H1 (cell line): ENCODE measurements at regions not wholly inside any gene's neighbourhood (a gene's known extent, or its start where the extent isn't known, plus 50 kb on each side); places are given as distances from the start of the nearest gene placed in this dataset.

Experiments
- CTCF ChIA-PET: fragments of 300-600 bp; sonication (Branson Sonifier 250); formaldehyde crosslinking; loops from one replicate; lab custom pipeline; 2021; ENCODE audit not compliant: partially characterized antibody; lab: Charles Lee
- POLR2A ChIA-PET: fragments of 300-600 bp; sonication (Branson Sonifier 250); formaldehyde crosslinking; loops from one replicate; lab custom pipeline; 2021; ENCODE audit warnings: inconsistent platforms; ENCODE audit not compliant: partially characterized antibody; lab: Charles Lee
- DNase-seq, 2 experiments: peaks; one replicate each; pipeline versions ENCODE4 v3.0.0 to v3.0.0-alpha.2; 2010 to 2022; ENCODE audit warnings: low spot score in 2 of 2, low read depth in 1 of 2, mixed read lengths in 1 of 2
- FAIRE-seq: peaks from 2 replicates; lab custom pipeline; 2011; peaks lifted over from hg19 to GRCh38; lab: Jason Lieb, UNC
- H2AFZ ChIP-seq: 2 replicates; pipeline ENCODE4 v1.8.1; 2012; ENCODE audit warnings: low read length, inconsistent platforms
- H2AK5ac ChIP-seq: 2 replicates; pipeline ENCODE4 v1.6.1; 2013; ENCODE audit warnings: low read depth, low read length
- H2BK120ac ChIP-seq: replicated peaks from 2 replicates; pipeline ENCODE3; 2013; ENCODE audit warnings: low read depth, low read length, inconsistent platforms
- H2BK12ac ChIP-seq: 2 replicates; pipeline ENCODE4 v1.6.1; 2013; ENCODE audit warnings: low read depth, low read length
- H2BK15ac ChIP-seq: 2 replicates; pipeline ENCODE4 v1.6.1; 2013; ENCODE audit warnings: low read length
- H2BK20ac ChIP-seq: 2 replicates; pipeline ENCODE4 v1.6.1; 2013; ENCODE audit warnings: low read length
- H2BK5ac ChIP-seq: 2 replicates; pipeline ENCODE4 v1.6.1; 2013; ENCODE audit warnings: low read depth, low read length
- H3K14ac ChIP-seq: 2 replicates; pipeline ENCODE4 v1.6.1; 2013; ENCODE audit warnings: inconsistent platforms; ENCODE audit not compliant: insufficient read length
- H3K18ac ChIP-seq: 2 replicates; pipeline ENCODE4 v1.6.1; 2013; ENCODE audit warnings: low read length; ENCODE audit errors: extremely low read depth
- H3K23ac ChIP-seq: 2 replicates; pipeline ENCODE4 v1.6.1; 2013; ENCODE audit warnings: inconsistent platforms; ENCODE audit not compliant: insufficient read length
- H3K23me2 ChIP-seq: 2 replicates; pipeline ENCODE4 v1.6.1; 2013; ENCODE audit warnings: low read depth, low read length
- H3K27ac ChIP-seq: 2 replicates; pipeline ENCODE4 v1.6.1; 2011; ENCODE audit warnings: low read depth, low read length, inconsistent platforms
- H3K27me3 ChIP-seq, 4 experiments: replicated peaks in 1 of 4; 1 replicate in 1 of 4; 2 replicates in 3 of 4; pipeline versions ENCODE4 v1.6.1 to v1.8.1; 2011 to 2013; ENCODE audit warnings: low read length in 3 of 4, mild to moderate bottlenecking in 3 of 4, inconsistent platforms in 2 of 4, mixed read lengths in 2 of 4, moderate library complexity in 1 of 4; ENCODE audit not compliant: control insufficient read depth in 3 of 4, insufficient read depth in 3 of 4; ENCODE audit errors: extremely low read depth in 1 of 4
- H3K36me3 ChIP-seq, 4 experiments: 2 replicates each; pipeline versions ENCODE4 v1.6.1 to v1.8.1; 2011 to 2013; ENCODE audit warnings: mild to moderate bottlenecking in 4 of 4, low read length in 3 of 4, moderate library complexity in 2 of 4, control low read depth in 1 of 4, inconsistent platforms in 1 of 4; ENCODE audit not compliant: insufficient read depth in 4 of 4, control insufficient read depth in 2 of 4
- H3K4ac ChIP-seq: replicated peaks from 2 replicates; pipeline ENCODE3; 2013; ENCODE audit warnings: low read length, low read depth, mixed read lengths, inconsistent platforms; ENCODE audit not compliant: insufficient read length
- H3K4me1 ChIP-seq, 4 experiments: replicated peaks in 1 of 4; 1 replicate in 1 of 4; 2 replicates in 3 of 4; pipeline versions ENCODE4 v1.6.1 to v1.8.1; 2011 to 2013; ENCODE audit warnings: low read length in 3 of 4, inconsistent platforms in 2 of 4, mixed read lengths in 1 of 4; ENCODE audit not compliant: insufficient read depth in 4 of 4, control insufficient read depth in 3 of 4
- H3K4me2 ChIP-seq, 2 experiments: 2 replicates each; pipeline versions ENCODE4 v1.6.1 to v1.8.1; 2011 to 2013; ENCODE audit warnings: low read depth in 2 of 2, low read length in 2 of 2, control low read depth in 1 of 2, inconsistent platforms in 1 of 2, mild to moderate bottlenecking in 1 of 2; ENCODE audit not compliant: insufficient read depth in 1 of 2
- H3K4me3 ChIP-seq, 4 experiments: fragments of 200-600, 300-600 bp in 1 of 4; sonication (generic), shearing (Covaris generic), sonication (Bioruptor Twin) in 1 of 4; 2 replicates each; pipeline versions ENCODE4 v1.5.1 to v1.8.1; 2011 to 2016; ENCODE audit warnings: low read length in 4 of 4, low read depth in 3 of 4, control low read depth in 2 of 4, inconsistent platforms in 2 of 4, mild to moderate bottlenecking in 2 of 4, mixed read lengths in 1 of 4, moderate library complexity in 1 of 4; ENCODE audit not compliant: insufficient read depth in 2 of 4; ENCODE audit errors: extremely low read depth in 1 of 4
- H3K56ac ChIP-seq: replicated peaks from 2 replicates; pipeline ENCODE3; 2013; ENCODE audit warnings: low read depth, mild to moderate bottlenecking, mixed read lengths, low read length, inconsistent platforms; ENCODE audit not compliant: insufficient read length
- H3K79me1 ChIP-seq: 2 replicates; pipeline ENCODE4 v1.6.1; 2013; ENCODE audit warnings: low read depth, low read length, control low read depth
- H3K79me2 ChIP-seq, 2 experiments: 2 replicates each; pipeline versions ENCODE4 v1.6.1 to v1.8.1; 2012 to 2013; ENCODE audit warnings: low read length in 2 of 2, mild to moderate bottlenecking in 2 of 2, inconsistent platforms in 1 of 2; ENCODE audit not compliant: insufficient read depth in 2 of 2, control insufficient read depth in 1 of 2
- H3K9ac ChIP-seq, 4 experiments: replicated peaks in 1 of 4; 1 replicate in 1 of 4; 2 replicates in 3 of 4; pipeline versions ENCODE4 v1.6.1 to v1.8.1; 2011 to 2013; ENCODE audit warnings: low read depth in 3 of 4, low read length in 3 of 4, control low read depth in 2 of 4, mild to moderate bottlenecking in 2 of 4, moderate library complexity in 2 of 4, inconsistent platforms in 1 of 4; ENCODE audit errors: extremely low read depth in 1 of 4
- H3K9me3 ChIP-seq, 2 experiments: 2 replicates each; pipeline versions ENCODE4 v1.6.1 to v1.8.1; 2012 to 2013; ENCODE audit warnings: mild to moderate bottlenecking in 2 of 2, moderate library complexity in 2 of 2, control low read depth in 1 of 2, inconsistent platforms in 1 of 2, low read depth in 1 of 2, low read length in 1 of 2, mixed read lengths in 1 of 2; ENCODE audit not compliant: insufficient read depth in 2 of 2
- H4K20me1 ChIP-seq, 2 experiments: replicated peaks in 1 of 2; 2 replicates each; pipeline versions ENCODE3 to v1.8.1; 2011 to 2013; ENCODE audit warnings: inconsistent platforms in 2 of 2, low read length in 2 of 2, mild to moderate bottlenecking in 1 of 2; ENCODE audit not compliant: insufficient read depth in 2 of 2, control insufficient read depth in 1 of 2
- H4K5ac ChIP-seq: 2 replicates; pipeline ENCODE4 v1.6.1; 2013; ENCODE audit warnings: low read length, low read depth, mixed read lengths, inconsistent platforms; ENCODE audit not compliant: insufficient read length
- H4K8ac ChIP-seq: 2 replicates; pipeline ENCODE4 v1.8.0; 2013; ENCODE audit warnings: mild to moderate bottlenecking, moderate library complexity, low read length, inconsistent platforms; ENCODE audit not compliant: insufficient read depth; ENCODE audit errors: extremely low read depth
- H4K91ac ChIP-seq: replicated peaks from 2 replicates; pipeline ENCODE3; 2013; ENCODE audit warnings: low read length, mixed read lengths, inconsistent platforms; ENCODE audit not compliant: insufficient read length
- EP300 ChIP-seq, 2 experiments: IDR thresholded peaks; 1 replicate in 1 of 2; 2 replicates in 1 of 2; pipeline ENCODE4 v1.6.1; 2011 to 2012; ENCODE audit warnings: low read depth in 2 of 2, low read length in 2 of 2, mild to moderate bottlenecking in 2 of 2, borderline replicate concordance in 1 of 2, inconsistent platforms in 1 of 2, moderate library complexity in 1 of 2
- KDM1A ChIP-seq: fragments of 200-600, 300-600 bp; sonication (generic); IDR thresholded peaks from 2 replicates; pipeline ENCODE4 v1.7.1; 2016; ENCODE audit warnings: mild to moderate bottlenecking, low read length, borderline replicate concordance
- NANOG ChIP-seq: IDR thresholded peaks from 2 replicates; pipeline ENCODE4 v1.6.1; 2011; ENCODE audit warnings: low read length, low read depth, mild to moderate bottlenecking, inconsistent platforms; ENCODE audit not compliant: insufficient read depth, poor library complexity, severe bottlenecking
- RAD21 ChIP-seq, 2 experiments: IDR thresholded peaks in 1 of 2; conservative IDR thresholded peaks in 1 of 2; 2 replicates each; pipeline ENCODE4 v1.6.1; 2011; ENCODE audit warnings: low read depth in 2 of 2, low read length in 2 of 2, improper control_type of control experiment in 1 of 2, inconsistent platforms in 1 of 2, mild to moderate bottlenecking in 1 of 2, moderate library complexity in 1 of 2
- WGBS, 2 experiments: shearing (Covaris generic) in 1 of 2; methylation state at CpG; one replicate each; pipeline versions ENCODE4 v1.1.6 to v1.1.7; 2013 to 2015; ENCODE audit warnings: low lambda C conversion rate in 2 of 2, mixed read lengths in 2 of 2, inconsistent platforms in 1 of 2, low coverage in 1 of 2, missing lambda C conversion rate in 1 of 2; ENCODE audit not compliant: insufficient replicate concordance in 2 of 2, insufficient coverage in 1 of 2, insufficient read length in 1 of 2; ENCODE audit errors: extremely low coverage in 1 of 2, missing lambda C conversion rate in 1 of 2; 5-methylcytosine and 5-hydroxymethylcytosine counted together

DNA sequence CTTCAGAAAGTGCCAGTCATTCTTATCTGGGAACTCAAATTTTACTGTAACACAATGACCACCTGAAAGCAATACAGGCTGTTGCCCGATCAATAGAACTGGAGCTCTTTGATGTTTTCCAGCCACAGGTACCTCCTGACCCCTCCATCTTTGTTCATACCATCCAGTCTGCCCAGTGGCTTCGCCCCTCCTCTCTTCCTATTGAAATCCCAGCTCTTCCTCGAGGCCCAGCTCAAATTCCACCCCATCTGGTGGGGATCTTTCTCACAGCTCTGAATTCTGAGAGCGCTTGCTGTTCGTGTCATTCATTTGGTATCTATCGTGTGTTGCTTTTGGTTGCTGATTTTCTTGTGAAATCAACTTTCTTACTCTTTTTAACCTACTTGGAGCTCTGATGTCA, 87.9 kb upstream of the CNKSR3 start:
- no peak overlapping the region for H3K18ac ChIP-seq
- 79% methylated on average over 6 of the region's 6 CpGs; no CpG with 5 or more reads in 1 of the 2 experiments for WGBS, 2 experiments
- H2BK12ac ChIP-seq: no peak overlapping the region
- no peaks in the 10 kb centered on the region for H3K79me1 ChIP-seq
- no peak overlapping the region for H3K14ac ChIP-seq
- H3K36me3 ChIP-seq: no peaks in the 10 kb centered on the region
- FAIRE-seq: no peak
- H2BK15ac ChIP-seq: no peak overlapping the region
- H2BK20ac ChIP-seq: no peak overlapping the region
- ChIA-PET POLR2A (no interaction called here), CTCF (interaction anchor here (0.8 to 1.5 kb wide), 4 partner anchors 19 to 100 kb away, joined by 3 to 5 read pairs (median 3); no protein-coding TSS in a partner anchor)
- H3K9ac ChIP-seq: no peak overlapping the region
- no peak overlapping the region for H3K4ac ChIP-seq
- no peak overlapping the region for H4K91ac ChIP-seq
- no peak overlapping the region for H4K8ac ChIP-seq
- no peaks in the 10 kb centered on the region for H3K9me3 ChIP-seq
- H3K27me3 ChIP-seq: no peaks in the 10 kb centered on the region
- peaks cover 0 to 12% (median 4%) of the 10 kb centered on the region in 4 experiments; a peak in 3 of 7 replicates for H3K4me1 ChIP-seq
- H4K5ac ChIP-seq: no peak overlapping the region
- H3K27ac ChIP-seq: no peak overlapping the region
- TF ChIP-seq RAD21 (IDR thresholded peaks at IDR 0.05 in 1 of 2, conservative IDR thresholded peaks at IDR 0.05 in 1 of 2; ENCODE audit: low read depth in 2 of 2, low read length in 2 of 2) (0 out of 4 replicates have a peak, but pooled peaks of 1 of the 2 experiments have one; percentile 4), KDM1A (no peak), EP300 (IDR thresholded peaks at IDR 0.05; ENCODE audit: borderline replicate concordance in 1 of 2, low read depth in 2 of 2, low read length in 2 of 2) (no peak), NANOG (no peak)
- TF ChIP-seq, all 59 proteins: peak for 1
- H3K56ac ChIP-seq: no peak overlapping the region
- no peak overlapping the region for H3K4me3 ChIP-seq
- no peak overlapping the region for H2BK5ac ChIP-seq
- H2AK5ac ChIP-seq: no peak overlapping the region
- no peaks in the 10 kb centered on the region for H3K79me2 ChIP-seq
- H3K23ac ChIP-seq: no peak overlapping the region
- no peaks in the 10 kb centered on the region for H4K20me1 ChIP-seq
- no peak overlapping the region for H2AFZ ChIP-seq
- H2BK120ac ChIP-seq: no peak overlapping the region
- no peaks in the 10 kb centered on the region for H3K23me2 ChIP-seq
- H3K4me2 ChIP-seq: no peak overlapping the region
- no peak for DNase-seq
